Endothelial cell of umbilical vein (primary cell): ENCODE measurements at regions not wholly inside any gene's neighbourhood (a gene's known extent, or its start where the extent isn't known, plus 50 kb on each side); places are given as distances from the start of the nearest gene placed in this dataset.
"Not testable (repeated sequence)": the region's sequence is repeated elsewhere in the genome, so short reads cannot be mapped to it uniquely, and the experiment has no call there.

Experiments
- BruUV-seq: library from RNA; stranded (reverse); fragments of 400-500 nt; replicated peaks from 2 replicates; lab custom pipeline; 2021; lab: Mats Ljungman, UMichigan
- CTCF ChIA-PET: fragments of 300-600, 350-600 bp; sonication (Branson Sonifier 250); formaldehyde crosslinking; loops from one replicate; lab custom pipeline; 2021; ENCODE audit warnings: antibody characterized with exemption, inconsistent platforms; lab: Charles Lee
- POLR2A ChIA-PET: fragments of 300-600, 350-600 bp; sonication (Branson Sonifier 250); formaldehyde crosslinking; loops from one replicate; lab custom pipeline; 2021; ENCODE audit warnings: antibody characterized with exemption, inconsistent platforms; lab: Charles Lee
- DNase-seq: peaks from one replicate; pipeline ENCODE4 v3.0.0-alpha.2; 2011; ENCODE audit warnings: low read depth, low spot score
- FAIRE-seq: peaks from 2 replicates; lab custom pipeline; 2011; peaks lifted over from hg19 to GRCh38; lab: Jason Lieb, UNC
- H2AFZ ChIP-seq: 2 replicates; pipeline ENCODE4 v1.6.0; 2012; ENCODE audit warnings: low read depth, low read length, control low read depth, inconsistent platforms
- H3K27ac ChIP-seq: 2 replicates; pipeline ENCODE4 v1.5.1; 2011; ENCODE audit warnings: low read depth, mild to moderate bottlenecking, control low read depth, low read length, moderate library complexity; ENCODE audit not compliant: insufficient read depth
- H3K27me3 ChIP-seq, 2 experiments: 2 replicates each; pipeline versions ENCODE4 v1.6.0 to v1.6.1; 2011; ENCODE audit warnings: low read length in 2 of 2, mixed read lengths in 1 of 2; ENCODE audit not compliant: control insufficient read depth in 2 of 2, insufficient read depth in 2 of 2
- H3K36me3 ChIP-seq, 2 experiments: 2 replicates in 1 of 2; 3 replicates in 1 of 2; pipeline ENCODE4 v1.5.1; 2011; ENCODE audit warnings: low read length in 2 of 2, mild to moderate bottlenecking in 1 of 2, moderate library complexity in 1 of 2; ENCODE audit not compliant: control insufficient read depth in 2 of 2, insufficient read depth in 2 of 2; ENCODE audit errors: extremely low read depth in 1 of 2
- H3K4me1 ChIP-seq: 3 replicates; pipeline ENCODE4 v1.5.1; 2011; ENCODE audit warnings: mild to moderate bottlenecking, low read length; ENCODE audit not compliant: control insufficient read depth, insufficient read depth; ENCODE audit errors: extremely low read depth
- H3K4me2 ChIP-seq: 2 replicates; pipeline ENCODE4 v1.6.1; 2011; ENCODE audit warnings: low read length, control low read depth, mixed read lengths; ENCODE audit not compliant: insufficient read depth
- H3K4me3 ChIP-seq, 3 experiments: fragments of 200-600 bp in 1 of 3; sonication (generic), shearing (Covaris generic) in 1 of 3; replicated peaks in 1 of 3; 2 replicates each; pipeline ENCODE4 v1.5.1; 2011 to 2016; ENCODE audit warnings: control low read depth in 3 of 3, low read length in 3 of 3, mild to moderate bottlenecking in 2 of 3, inconsistent platforms in 1 of 3, low read depth in 1 of 3, moderate library complexity in 1 of 3; ENCODE audit not compliant: insufficient read depth in 1 of 3
- H3K79me2 ChIP-seq: 2 replicates; pipeline ENCODE4 v1.6.0; 2012; ENCODE audit warnings: low read length, inconsistent platforms; ENCODE audit not compliant: control insufficient read depth, insufficient read depth
- H3K9ac ChIP-seq: replicated peaks from 2 replicates; pipeline ENCODE3; 2011; ENCODE audit warnings: low read length, control low read depth; ENCODE audit not compliant: insufficient read depth; ENCODE audit errors: extremely low read depth
- H3K9me1 ChIP-seq: replicated peaks from 3 replicates; pipeline ENCODE4 v1.6.0; 2011; ENCODE audit warnings: mild to moderate bottlenecking, low read length; ENCODE audit not compliant: control insufficient read depth, insufficient read depth; ENCODE audit errors: extremely low read depth
- H3K9me3 ChIP-seq: replicated peaks from 2 replicates; pipeline ENCODE4 v1.5.1; 2012; ENCODE audit warnings: low read length, inconsistent platforms; ENCODE audit not compliant: control insufficient read depth, insufficient read depth
- H4K20me1 ChIP-seq: replicated peaks from 2 replicates; pipeline ENCODE3; 2011; ENCODE audit warnings: mild to moderate bottlenecking, low read length; ENCODE audit not compliant: control insufficient read depth, insufficient read depth; ENCODE audit errors: extremely low read depth
- EZH2 ChIP-seq: IDR thresholded peaks from 2 replicates; pipeline ENCODE4 v1.6.1; 2012; ENCODE audit warnings: borderline replicate concordance, low read depth, mild to moderate bottlenecking, moderate library complexity, low read length, inconsistent platforms; ENCODE audit not compliant: severe bottlenecking
- FOS ChIP-seq: IDR thresholded peaks from 2 replicates; pipeline ENCODE4 v1.6.1; 2011; ENCODE audit warnings: mild to moderate bottlenecking, low read length, moderate library complexity, borderline replicate concordance; ENCODE audit not compliant: insufficient read depth
- GATA2 ChIP-seq: IDR thresholded peaks from 2 replicates; pipeline ENCODE4 v1.7.0; 2011; ENCODE audit warnings: low read depth, mild to moderate bottlenecking, moderate library complexity, mixed read lengths, low read length; ENCODE audit not compliant: insufficient read length, insufficient read depth
- JUN ChIP-seq: IDR thresholded peaks from 2 replicates; pipeline ENCODE4 v1.6.1; 2011; ENCODE audit warnings: borderline replicate concordance, low read depth; ENCODE audit not compliant: insufficient read length, insufficient read depth
- MYC ChIP-seq: IDR thresholded peaks from one replicate; pipeline ENCODE4 v1.6.1; 2011; ENCODE audit warnings: mild to moderate bottlenecking, low read depth, low read length
- POLR2A ChIP-seq: IDR thresholded peaks from 2 replicates; pipeline ENCODE4 v1.6.1; 2012; ENCODE audit warnings: low read depth, mild to moderate bottlenecking, control low read depth, low read length
- POLR2AphosphoS5 ChIP-seq: IDR thresholded peaks from 2 replicates; pipeline ENCODE4 v1.6.1; 2012; ENCODE audit warnings: low read depth, mild to moderate bottlenecking, control low read depth, low read length, moderate library complexity; ENCODE audit not compliant: insufficient read depth
- dilution Hi-C: fragments of 300-500 bp; cut with MboI; formaldehyde crosslinking; loops from one replicate; pipeline ENCODE4 v1.15.0; 2019; ENCODE audit warnings: low sequenced_read_pairs; ENCODE audit not compliant: extremely low pct_ligation_motif_present
- intact Hi-C: fragments of 100-400 bp; cut with micrococcal nuclease; formaldehyde crosslinking; loops from one replicate; pipeline ENCODE4 v1.10.0; 2022
- TF ChIP-seq, protein P1 (sequence below): IDR thresholded peaks from 2 replicates; pipeline ENCODE4 v1.6.1; 2011; ENCODE audit not compliant: insufficient read depth, insufficient read length
- TF ChIP-seq, protein P2 (sequence below), 2 donors: IDR thresholded peaks; 1 replicate in 1 of 2; 2 replicates in 1 of 2; pipeline ENCODE4 v1.5.1; 2011; ENCODE audit warnings: low read length in 2 of 2, mild to moderate bottlenecking in 2 of 2, moderate library complexity in 2 of 2, control low read depth in 1 of 2, inconsistent platforms in 1 of 2, low read depth in 1 of 2; ENCODE audit not compliant: insufficient read depth in 1 of 2; ENCODE audit errors: extremely low read depth in 1 of 2

DNA sequence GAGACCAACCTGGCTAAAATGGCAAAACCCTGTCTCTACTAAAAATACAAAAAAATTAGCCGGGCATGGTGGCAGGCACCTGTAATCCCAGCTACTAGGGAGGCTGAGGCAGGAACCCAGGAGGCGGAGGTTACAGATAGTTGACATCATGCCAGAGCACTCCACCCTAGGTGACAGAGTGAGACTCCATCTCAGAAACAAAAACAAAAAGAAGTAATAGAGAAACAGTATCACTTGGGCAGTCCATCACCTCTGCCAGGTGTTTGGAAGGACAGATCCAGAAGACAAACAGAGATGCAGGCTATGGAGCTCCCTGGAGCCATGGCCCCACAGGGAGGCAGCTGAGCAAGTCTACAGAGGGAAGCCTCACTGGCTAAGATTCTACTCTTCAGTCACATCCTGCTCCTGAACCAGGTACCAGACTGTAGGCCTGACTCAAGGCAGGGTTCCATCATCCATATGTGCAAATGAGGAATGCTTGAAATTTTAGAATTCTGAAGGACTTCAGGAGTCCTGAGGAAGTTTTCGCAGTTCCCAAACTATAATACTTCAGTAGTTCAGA, 81.4 kb upstream of the CPEB2 start:
- dilution Hi-C loops (no loop called here), intact Hi-C loops (no loop called here)
- CTCF ChIA-PET, result no interaction called here
- H3K36me3 ChIP-seq, result no peaks in the 10 kb centered on the region
- no peak overlapping the region for H3K4me3 ChIP-seq
- POLR2A ChIA-PET, result no interaction called here
- H3K4me1 ChIP-seq, result peaks cover 4% of the 10 kb centered on the region
- no peaks in the 10 kb centered on the region for H3K27me3 ChIP-seq
- no TSS peak for BruUV-seq
- H3K9ac ChIP-seq, result no peak overlapping the region
- H3K79me2 ChIP-seq, result no peaks in the 10 kb centered on the region
- no peak overlapping the region for H3K4me2 ChIP-seq
- H3K9me1 ChIP-seq, result no peaks in the 10 kb centered on the region
- no peak overlapping the region for H2AFZ ChIP-seq
- no peaks in the 10 kb centered on the region for H3K9me3 ChIP-seq
- no peak overlapping the region for H3K27ac ChIP-seq
- H4K20me1 ChIP-seq, result no peaks in the 10 kb centered on the region
- DNase-seq (no peak), FAIRE-seq (no peak)
- TF ChIP-seq JUN (no peak), POLR2AphosphoS5 (no peak), FOS (no peak), GATA2 (no peak), MYC (no peak), EZH2 (no peak), POLR2A (no peak)
- TF ChIP-seq, protein P1, sequence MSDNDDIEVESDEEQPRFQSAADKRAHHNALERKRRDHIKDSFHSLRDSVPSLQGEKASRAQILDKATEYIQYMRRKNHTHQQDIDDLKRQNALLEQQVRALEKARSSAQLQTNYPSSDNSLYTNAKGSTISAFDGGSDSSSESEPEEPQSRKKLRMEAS, result no peak
- TF ChIP-seq, protein P2, sequence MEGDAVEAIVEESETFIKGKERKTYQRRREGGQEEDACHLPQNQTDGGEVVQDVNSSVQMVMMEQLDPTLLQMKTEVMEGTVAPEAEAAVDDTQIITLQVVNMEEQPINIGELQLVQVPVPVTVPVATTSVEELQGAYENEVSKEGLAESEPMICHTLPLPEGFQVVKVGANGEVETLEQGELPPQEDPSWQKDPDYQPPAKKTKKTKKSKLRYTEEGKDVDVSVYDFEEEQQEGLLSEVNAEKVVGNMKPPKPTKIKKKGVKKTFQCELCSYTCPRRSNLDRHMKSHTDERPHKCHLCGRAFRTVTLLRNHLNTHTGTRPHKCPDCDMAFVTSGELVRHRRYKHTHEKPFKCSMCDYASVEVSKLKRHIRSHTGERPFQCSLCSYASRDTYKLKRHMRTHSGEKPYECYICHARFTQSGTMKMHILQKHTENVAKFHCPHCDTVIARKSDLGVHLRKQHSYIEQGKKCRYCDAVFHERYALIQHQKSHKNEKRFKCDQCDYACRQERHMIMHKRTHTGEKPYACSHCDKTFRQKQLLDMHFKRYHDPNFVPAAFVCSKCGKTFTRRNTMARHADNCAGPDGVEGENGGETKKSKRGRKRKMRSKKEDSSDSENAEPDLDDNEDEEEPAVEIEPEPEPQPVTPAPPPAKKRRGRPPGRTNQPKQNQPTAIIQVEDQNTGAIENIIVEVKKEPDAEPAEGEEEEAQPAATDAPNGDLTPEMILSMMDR (IDR thresholded peaks at IDR 0.05; ENCODE audit: extremely low read depth in 1 of 2, insufficient read depth in 1 of 2, low read depth in 1 of 2, low read length in 2 of 2), result no peak

DNA sequence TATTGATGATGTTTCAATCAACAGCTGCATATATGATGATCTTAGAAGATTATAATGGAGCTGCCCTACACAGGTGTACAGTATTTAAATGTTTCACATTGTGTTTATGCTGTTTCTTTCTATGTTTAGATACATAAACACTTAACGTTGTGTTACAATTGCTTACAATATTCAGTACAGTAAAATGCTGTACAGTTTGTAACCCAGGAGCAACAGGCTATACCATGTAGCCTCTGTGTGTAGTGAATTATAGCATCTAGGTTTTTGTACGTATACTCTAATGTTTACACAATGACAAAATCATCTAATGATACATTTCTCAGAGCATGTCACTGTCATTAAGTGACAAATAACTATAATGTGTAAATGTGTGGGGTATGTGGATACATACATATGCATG, 80.5 kb upstream of the CPEB2 start:
- H4K20me1 ChIP-seq, H3K4me1 ChIP-seq, CTCF ChIA-PET, H3K4me2 ChIP-seq, H3K36me3 ChIP-seq, BruUV-seq, POLR2A ChIA-PET, H3K9me1 ChIP-seq, H2AFZ ChIP-seq, dilution Hi-C loops, H3K27ac ChIP-seq, H3K9me3 ChIP-seq, DNase-seq, FAIRE-seq, H3K79me2 ChIP-seq, intact Hi-C loops, H3K9ac ChIP-seq, H3K27me3 ChIP-seq, H3K4me3 ChIP-seq: not testable (repeated sequence)
